Fibroblast of skin of left biceps (primary cell): ENCODE measurements at regions not wholly inside any gene's neighbourhood (a gene's known extent, or its start where the extent isn't known, plus 50 kb on each side); places are given as distances from the start of the nearest gene placed in this dataset.

ENCODE experiments used
- DNase-seq, 2 experiments: peaks; one replicate each; pipeline ENCODE4 v3.0.0-alpha.2; 2013; ENCODE audit warnings: low read depth in 2 of 2

- DNase-seq, result no peak
These were observed 60.0 kb downstream of the ING1 start for GRCh38 chr13:110773480-110773879.

GRCh38 chr13:110774051-110774450 lies 60.6 kb downstream of the ING1 start:
- no peak for DNase-seq

- no peak for DNase-seq
These were observed 61.0 kb downstream of the ING1 start for GRCh38 chr13:110774490-110774889.

- no peak for DNase-seq
These were observed 62.1 kb downstream of the ING1 start for GRCh38 chr13:110775576-110775975.

GRCh38 chr13:110777251-110777820 lies 63.8 kb downstream of the ING1 start:
- DNase-seq, result no peak

- no peak for DNase-seq
These were observed 65.5 kb downstream of the ING1 start for GRCh38 chr13:110779022-110779421.

- no peak for DNase-seq
These were observed 66.9 kb downstream of the ING1 start for GRCh38 chr13:110780422-110780821.

- no peak for DNase-seq
These were observed 68.7 kb downstream of the ING1 start for GRCh38 chr13:110782185-110782584.

GRCh38 chr13:110784704-110785103 lies 71.2 kb downstream of the ING1 start:
- DNase-seq, result peak; percentile 9 to 11

- DNase-seq, result no peak
These were observed 75.3 kb downstream of the ING1 start for GRCh38 chr13:110788778-110789177.

GRCh38 chr13:110789871-110790270 lies 76.4 kb downstream of the ING1 start:
- no peak for DNase-seq

GRCh38 chr13:110790371-110790770 lies 76.9 kb downstream of the ING1 start:
- DNase-seq, result no peak

GRCh38 chr13:110794209-110794608 lies 80.7 kb downstream of the ING1 start:
- DNase-seq, result no peak

GRCh38 chr13:110797230-110797877 lies 83.9 kb downstream of the ING1 start:
- no peak for DNase-seq

- no peak for DNase-seq
These were observed 84.8 kb downstream of the ING1 start for GRCh38 chr13:110798081-110798994.

- peak; percentile 84 to 85 for DNase-seq
These were observed 86.0 kb downstream of the ING1 start for GRCh38 chr13:110799246-110800236.

GRCh38 chr13:110801044-110801443 lies 87.5 kb downstream of the ING1 start:
- no peak for DNase-seq

- no peak for DNase-seq
These were observed 88.8 kb downstream of the ING1 start for GRCh38 chr13:110802260-110802659.

- no peak for DNase-seq
These were observed 93.1 kb downstream of the ING1 start for GRCh38 chr13:110806636-110807035.

GRCh38 chr13:110807546-110807945 lies 94.0 kb downstream of the ING1 start:
- no peak for DNase-seq

- DNase-seq, result no peak
These were observed 94.6 kb downstream of the ING1 start for GRCh38 chr13:110808138-110808537.
